ENCODE measurements at regions not wholly inside any gene's neighbourhood (a gene's known extent, or its start where the extent isn't known, plus 50 kb on each side); places are given as distances from the start of the nearest gene placed in this dataset.
"Not testable (repeated sequence)": the region's sequence is repeated elsewhere in the genome, so short reads cannot be mapped to it uniquely, and the experiment has no call there.

GRCh38 chr13:44055681-44056080 is 176.0 kb downstream of the LACC1 start:
- DNase-seq (ENCODE audit: low spot score), result not testable (repeated sequence)

- DNase-seq (ENCODE audit: low spot score), result no peak
These were observed 178.4 kb downstream of the LACC1 start for GRCh38 chr13:44058067-44058466.

DNA sequence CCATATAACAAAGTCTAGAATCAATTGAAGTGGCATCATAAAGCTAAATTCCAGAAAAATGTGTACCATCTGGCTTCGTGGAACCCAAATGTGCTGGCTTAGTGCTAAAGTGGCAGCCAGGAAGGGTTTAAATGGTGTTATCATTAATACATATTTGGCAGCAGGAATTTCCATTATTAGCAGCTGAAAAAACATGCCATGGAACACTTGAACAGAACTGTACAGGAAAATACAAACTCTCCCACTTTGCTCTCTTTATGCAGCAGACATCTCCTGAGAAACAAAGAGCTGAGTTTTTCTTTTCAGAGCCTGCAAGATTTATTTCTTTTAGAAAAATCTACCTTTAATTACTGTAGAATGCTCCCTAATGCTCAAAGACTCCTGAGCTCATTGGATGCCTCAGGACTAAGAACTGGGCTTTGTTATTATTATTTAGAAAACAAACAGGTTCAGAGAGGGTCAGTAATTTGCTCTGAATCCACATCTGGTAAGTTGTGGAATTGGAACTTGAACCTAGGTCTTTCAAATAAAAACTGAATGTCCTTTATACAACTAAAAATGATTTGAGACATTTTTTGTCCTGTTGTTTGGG is 179.0 kb downstream of the LACC1 start:
- DNase-seq (ENCODE audit: low spot score), result no peak

DNA sequence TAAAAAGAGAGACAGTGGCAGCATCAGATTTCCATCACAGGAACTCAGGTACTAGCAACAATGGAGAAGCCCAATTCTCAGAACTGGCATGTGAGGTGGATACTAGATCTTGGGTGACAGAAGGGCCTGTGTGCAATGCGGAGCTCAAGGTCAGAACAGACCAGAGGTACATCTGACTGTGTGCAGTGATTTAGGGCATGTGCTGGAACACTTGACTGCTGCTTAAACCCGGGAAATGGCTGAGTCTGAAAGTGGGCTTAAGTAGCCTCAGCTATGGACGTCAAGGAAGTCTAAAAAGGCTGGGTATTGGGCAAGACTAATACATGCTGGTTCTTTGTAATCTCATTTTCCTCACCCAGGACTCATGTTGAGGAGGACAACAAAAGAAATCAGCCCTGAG is 182.2 kb downstream of the LACC1 start:
- no peak for DNase-seq (ENCODE audit: low spot score)

GRCh38 chr13:44063467-44063866 is 183.8 kb downstream of the LACC1 start:
- DNase-seq (ENCODE audit: low spot score), result no peak

DNA sequence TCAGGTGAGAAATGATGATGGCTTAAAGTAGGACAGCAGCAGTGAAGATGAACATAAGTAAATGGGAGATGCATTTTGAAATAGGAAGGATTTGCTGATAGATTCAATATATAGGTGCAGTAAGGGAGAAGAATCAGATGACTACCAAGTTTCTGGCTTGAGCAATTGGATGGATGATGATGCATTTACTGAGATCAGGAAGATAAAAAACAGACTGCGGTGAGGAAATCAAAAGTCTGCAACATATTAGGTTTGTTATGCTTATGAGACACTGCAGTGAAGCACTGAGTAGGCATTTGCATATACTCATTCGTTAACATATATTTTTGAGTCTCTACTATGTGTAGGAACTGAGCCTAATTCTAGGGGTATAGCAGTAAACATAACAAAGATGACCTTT is 184.2 kb downstream of the LACC1 start:
- DNase-seq (ENCODE audit: low spot score), result no peak

DNA sequence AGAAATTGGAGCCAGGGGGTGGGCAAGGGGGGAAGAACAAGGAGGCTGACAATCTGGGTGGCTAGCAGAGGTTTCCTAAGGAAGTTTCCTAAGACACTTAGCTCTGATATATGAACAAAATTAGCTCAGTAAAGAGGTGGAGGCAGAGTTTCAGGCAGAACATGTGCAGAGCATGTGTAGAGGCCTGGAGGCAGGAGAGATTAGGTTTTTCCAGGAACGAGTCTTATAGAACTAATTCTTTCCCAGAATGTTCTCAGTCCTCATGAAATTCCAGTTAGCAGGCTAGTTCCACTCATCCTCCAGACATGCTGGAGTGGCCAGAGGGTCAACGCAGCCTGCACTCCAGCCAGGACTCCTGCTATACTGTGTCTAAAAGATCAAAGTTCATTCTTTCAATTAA is 184.7 kb downstream of the LACC1 start:
- no peak for DNase-seq (ENCODE audit: low spot score)

DNA sequence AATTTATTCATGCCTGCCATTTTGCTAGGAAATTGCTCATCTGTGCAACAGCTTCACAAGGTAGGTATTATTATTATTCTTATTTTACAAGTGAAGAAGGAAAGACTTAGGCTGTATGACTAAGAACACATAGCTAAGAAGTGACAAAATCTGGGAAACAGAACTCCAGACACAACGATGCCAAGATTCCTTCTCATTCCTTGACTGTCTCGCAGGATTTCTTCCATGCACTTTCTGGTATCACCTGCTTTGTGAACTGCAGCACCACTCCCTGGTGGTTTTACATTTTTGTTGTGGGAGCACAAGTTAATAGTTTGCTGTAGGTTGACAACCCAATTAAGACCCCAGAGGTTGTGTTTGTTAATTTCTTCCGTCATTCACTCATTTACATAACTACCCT is 188.5 kb downstream of the LACC1 start:
- DNase-seq (ENCODE audit: low spot score), result no peak

DNA sequence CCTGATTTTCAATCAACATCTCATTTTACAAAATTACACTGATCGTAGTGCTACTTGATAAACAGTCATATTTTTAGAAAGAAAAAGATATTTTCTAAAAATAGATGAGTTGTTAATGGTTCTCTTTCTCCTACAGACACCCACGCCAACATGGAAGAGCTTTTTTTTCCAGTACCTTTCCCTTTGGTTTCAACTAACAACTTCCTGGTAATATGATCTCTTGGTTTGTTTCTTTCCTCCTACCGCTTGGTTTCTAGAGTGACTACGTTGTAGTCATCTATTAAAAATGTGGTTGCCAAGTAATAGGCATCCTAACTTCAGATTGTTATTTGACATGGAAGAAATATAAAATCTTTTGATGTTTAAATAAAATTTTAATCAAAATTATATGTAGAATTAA is 189.0 kb downstream of the LACC1 start:
- no peak for DNase-seq (ENCODE audit: low spot score)

DNA sequence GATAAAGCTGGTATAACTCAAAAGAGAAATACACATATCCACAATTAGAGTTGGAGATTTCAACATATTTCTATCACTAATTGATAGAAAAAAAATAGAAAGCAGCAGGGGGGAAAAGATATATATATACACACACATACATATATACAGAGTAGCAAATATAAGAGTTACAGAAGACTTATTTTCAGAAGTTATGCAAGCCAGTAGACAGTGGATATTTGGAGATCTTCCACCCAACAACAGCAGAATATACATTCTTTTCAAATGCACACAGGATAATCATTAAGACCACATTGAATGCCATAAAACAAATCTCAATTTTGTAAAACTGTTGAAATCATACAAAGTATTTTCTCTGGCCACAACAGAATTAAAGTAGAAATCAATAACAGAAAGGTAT is 192.8 kb downstream of the LACC1 start:
- DNase-seq (ENCODE audit: low spot score), result no peak

- DNase-seq (ENCODE audit: low spot score), result no peak
These were observed 194.9 kb downstream of the LACC1 start for GRCh38 chr13:44074611-44075010.

- DNase-seq (ENCODE audit: low spot score), result no peak
These were observed 195.4 kb downstream of the LACC1 start for GRCh38 chr13:44075113-44075512.

DNA sequence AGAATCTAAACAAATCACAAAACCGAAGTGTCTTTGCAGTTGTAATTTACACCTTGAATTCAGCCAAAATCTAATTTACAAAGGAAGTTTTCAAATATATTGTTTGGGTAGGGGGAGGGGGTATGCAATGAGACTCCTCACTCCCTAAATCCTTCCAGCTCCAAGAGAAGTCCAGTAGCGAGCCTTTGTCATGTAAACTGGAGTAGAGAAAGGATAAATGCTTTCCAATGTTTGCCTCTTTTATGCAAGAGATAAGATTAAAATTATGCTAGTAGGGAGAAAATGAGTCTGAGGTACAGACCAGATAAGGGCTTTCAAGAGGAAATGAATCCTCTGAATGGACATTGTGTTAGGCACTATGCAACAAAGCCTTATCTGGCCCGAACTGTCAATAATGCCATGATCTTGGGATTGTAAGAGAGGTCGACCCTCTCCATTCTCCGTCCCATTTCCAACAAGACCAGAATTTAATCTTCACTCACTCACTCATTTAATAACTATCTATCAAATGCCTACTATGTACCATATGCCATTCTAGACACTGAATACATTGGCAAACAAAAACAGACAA is 199.2 kb downstream of the LACC1 start:
- no peak for DNase-seq (ENCODE audit: low spot score)

DNA sequence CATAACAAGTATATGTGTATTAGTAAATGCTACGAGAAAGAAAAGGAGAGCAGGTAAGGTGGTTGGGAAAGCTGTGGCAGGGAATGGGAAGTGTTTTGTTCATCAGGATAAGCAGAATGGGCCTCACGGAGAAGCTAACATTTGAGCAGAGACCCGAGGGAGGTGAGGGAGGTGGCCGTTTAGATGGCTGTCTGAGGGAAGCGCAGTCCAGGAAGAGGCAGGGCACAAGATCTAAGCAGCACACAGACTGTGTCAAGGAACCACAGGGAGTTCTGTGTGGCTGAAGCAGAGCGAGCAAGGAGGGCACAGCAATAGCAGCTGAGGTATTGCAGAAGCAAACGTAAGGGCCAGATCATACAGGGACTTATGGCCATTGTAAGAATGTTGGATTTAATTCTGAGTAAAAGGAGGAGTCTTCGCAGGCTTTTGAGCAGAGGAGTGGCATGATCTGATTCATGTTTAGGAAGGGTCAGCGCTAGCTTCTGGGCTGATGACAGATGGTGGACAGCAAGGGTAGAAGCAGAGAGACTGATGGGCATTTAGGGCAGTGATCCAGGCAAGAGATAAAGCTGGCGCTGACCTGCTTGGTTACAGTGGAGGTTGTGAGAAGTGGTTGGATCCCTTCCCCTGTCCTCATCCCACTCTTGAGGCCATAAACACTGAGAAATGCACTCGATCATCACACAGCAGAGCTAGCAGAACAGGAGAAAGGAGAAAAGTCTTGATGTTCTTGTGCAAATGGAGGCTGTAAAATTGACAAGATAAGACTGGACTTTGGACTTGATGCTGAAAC is 199.9 kb downstream of the LACC1 start:
- no peak for DNase-seq (ENCODE audit: low spot score)

- no peak for DNase-seq (ENCODE audit: low spot score)
These were observed 204.4 kb downstream of the LACC1 start for GRCh38 chr13:44084146-44084545.

DNA sequence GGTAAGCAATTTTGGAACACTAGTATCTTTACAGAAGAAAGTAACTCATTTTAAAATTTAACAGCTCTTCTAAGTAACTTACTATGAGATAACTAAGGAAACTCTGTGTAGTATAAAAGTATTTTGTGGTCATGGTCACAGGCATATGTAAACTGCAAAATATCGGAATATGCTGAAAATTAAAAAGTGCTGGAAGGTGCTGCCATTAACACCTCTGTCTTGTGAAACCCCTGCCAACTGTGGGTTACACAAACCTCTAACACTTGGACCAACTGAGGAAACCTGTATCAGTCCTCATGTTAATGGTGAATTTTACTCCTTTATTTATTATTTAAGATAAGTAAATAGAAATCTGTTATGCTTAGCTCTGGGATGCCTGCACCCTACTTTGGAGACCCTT is 206.7 kb downstream of the LACC1 start:
- DNase-seq (ENCODE audit: low spot score), result no peak

DNA sequence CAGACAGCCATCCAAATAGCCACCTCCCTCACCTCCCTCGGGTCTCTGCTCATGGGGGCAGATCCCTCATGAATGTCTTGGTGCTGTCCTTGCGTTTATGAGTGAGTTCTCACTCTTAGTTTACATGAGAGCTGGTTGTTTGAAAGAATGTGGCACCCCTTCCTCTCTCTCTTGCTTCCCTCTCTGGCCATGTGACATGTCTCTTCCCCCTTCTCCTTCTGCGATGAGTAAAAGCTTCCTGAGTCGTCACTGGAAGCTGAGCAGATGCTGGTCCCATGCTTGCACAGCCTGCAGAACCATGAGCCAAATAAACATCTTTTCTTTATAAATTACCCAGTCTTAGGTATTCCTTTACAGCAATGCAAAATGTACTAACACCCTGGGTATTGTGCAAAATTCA is 208.7 kb downstream of the LACC1 start:
- no peak for DNase-seq (ENCODE audit: low spot score)

DNA sequence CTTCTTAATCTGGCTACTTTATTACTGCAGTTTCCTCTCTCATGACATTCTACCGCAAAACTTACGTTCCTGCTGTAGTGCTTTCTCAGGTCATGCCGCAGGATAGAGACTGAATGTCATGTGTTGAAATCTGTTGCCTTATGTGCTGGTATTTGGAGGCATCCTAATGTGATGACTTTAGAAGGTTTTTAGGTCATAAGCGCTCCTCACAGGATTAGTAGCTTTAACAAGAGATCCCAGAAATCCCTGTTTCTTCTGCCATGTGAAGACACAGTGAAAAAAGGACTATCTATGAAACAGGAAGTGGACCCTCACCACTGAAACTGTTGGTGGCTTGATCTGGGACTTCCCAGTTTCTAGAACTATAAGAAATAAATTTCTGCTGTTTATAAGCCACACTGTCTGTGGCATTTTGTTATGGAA is 209.3 kb downstream of the LACC1 start:
- DNase-seq (ENCODE audit: low spot score), result no peak

DNA sequence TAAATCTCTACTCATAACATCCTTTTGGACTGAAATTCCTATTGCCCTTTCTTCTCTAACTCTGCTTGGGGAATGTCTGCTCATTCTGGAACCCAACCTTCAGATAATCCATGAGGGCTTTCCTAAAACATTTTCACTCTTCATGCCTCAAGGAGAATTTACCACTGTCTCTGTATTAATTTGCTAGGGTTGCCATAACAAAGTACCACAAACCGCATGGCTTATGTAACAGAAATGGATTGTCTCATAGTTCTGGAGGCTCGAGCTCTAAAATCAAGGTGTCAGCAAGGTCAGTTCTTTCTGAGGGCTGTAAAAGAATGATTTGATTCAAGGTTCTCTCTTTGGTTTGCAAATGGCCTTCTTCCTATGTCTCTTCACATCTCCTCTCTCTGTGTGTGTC is 209.7 kb downstream of the LACC1 start:
- no peak for DNase-seq (ENCODE audit: low spot score)

- DNase-seq (ENCODE audit: low spot score), result no peak
These were observed 212.6 kb downstream of the LACC1 start for GRCh38 chr13:44092078-44092970.

- DNase-seq (ENCODE audit: low spot score), result no peak
These were observed 214.2 kb downstream of the LACC1 start for GRCh38 chr13:44093607-44094564.

Measured in hematopoietic multipotent progenitor cell treated with erythropoietin and hydrocortisone succinate and interleukin-3 and kit ligand, for 15 days (in vitro differentiated cells).